GM21367 (cell line): ENCODE measurements at regions not wholly inside any gene's neighbourhood (a gene's known extent, or its start where the extent isn't known, plus 50 kb on each side); places are given as distances from the start of the nearest gene placed in this dataset.

Experiments
- ATAC-seq: cut with Tn5 transposase; IDR thresholded peaks from one replicate; pipeline ENCODE4 v1.9.1; 2021; ENCODE audit not compliant: unreplicated experiment

DNA sequence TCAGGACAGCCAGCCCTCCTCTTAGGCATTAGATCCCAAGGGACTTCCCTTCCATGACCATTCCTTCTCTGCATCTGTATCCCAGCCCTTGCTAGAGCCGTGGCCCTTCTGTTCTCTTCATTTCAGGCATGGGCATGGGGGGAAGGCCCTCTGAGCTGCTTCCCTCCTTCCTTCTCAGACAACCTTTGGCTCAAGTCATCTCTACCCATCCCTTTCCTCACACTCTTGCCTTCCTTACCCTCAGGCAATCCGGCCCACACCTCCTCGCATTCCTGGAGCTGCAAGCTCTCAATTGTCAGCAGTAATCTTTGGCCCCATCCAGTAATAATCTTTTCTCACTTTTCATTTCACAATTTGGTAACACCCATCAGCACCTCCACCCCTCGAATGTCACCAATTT, 426.9 kb upstream of the JARID2 start:
- no peak for ATAC-seq

DNA sequence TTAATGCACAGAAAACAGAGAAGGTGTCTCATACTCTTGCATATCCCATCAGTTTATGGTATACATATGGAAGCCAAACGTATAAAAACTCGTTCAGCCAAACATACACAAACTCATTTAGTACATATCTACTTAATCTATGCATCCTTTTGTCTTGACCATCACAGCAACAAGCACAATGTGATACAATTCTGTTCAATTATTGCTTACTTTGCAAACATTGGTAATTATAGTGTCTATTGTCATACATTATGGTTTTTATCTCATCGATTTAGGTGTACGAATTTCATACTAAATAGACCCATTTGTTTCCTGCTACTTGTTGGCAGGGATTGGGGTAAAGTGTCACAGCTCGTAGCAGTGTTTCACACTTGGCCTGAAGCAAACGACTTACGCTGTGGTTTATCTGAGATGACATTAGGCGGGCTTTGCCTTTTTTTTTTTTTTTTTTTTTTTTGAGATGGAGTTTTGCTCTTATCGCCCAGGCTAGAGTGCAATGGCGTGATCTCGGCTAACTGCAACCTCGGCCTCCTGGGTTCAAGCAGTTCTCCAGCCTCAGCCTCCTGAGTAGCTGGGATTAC, 425.9 kb upstream of the JARID2 start:
- ATAC-seq, result no peak

DNA sequence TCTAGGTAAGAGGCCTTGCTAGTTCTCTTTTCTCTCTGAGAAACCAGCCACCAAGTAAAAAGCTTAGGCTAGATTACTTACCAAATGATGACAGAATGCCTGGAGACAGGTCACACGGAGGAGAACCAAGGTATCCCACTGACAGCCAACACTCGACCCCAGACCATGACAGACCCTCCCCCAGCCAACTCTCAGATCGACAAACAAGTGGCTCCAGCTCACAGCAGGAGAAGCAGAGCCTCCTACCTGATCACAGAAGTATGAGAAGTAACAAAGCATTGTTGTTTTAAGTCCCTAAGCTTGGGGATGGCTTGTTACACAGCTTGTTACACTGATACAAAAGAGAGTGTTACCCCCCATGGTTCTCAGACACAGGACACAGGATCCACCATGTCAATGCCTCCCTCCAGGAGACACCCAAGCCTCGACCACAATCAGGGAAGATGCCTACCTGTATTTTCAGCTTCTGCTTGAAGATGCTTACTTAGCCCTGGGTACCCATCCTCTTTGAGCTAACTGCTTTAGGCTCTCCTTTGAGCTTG, 423.8 kb upstream of the JARID2 start:
- no peak for ATAC-seq

DNA sequence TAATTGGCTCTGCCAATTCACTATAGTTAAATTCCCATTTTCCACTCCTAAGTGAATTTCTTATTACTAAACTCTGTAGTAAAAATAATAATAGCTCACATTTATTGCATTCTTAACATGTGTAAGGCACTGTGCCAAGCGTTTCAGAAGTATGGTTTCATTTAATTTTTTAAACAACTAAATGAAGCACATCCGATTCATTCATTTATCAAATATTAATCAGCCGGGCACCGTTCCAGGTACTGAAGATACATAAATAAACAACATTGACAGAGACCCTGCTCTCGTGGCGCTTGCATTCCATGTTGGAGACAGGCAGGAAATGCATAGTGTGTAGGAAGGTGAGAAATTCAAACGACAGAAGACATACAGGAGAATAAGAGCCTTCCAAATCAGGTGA, 423.2 kb upstream of the JARID2 start:
- no peak for ATAC-seq

DNA sequence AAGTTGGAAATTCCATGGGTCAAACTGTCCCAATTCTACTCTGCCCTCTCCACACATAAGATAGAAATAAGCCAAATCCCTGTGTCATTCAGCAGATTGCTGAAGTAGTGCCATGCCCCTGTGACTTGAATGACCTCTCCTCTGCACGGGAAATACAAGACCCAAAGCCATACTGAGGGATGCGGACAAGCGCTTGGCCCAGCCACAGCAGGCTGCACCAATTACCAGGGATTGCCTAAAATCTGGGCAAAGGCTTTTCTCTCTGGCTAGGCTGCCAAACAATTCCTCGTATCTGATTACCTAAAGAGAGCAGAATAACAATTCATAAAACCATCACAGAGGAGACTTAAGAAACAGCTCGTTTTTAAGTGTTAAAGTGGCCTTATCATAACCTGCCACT, 421.8 kb upstream of the JARID2 start:
- no peak for ATAC-seq

DNA sequence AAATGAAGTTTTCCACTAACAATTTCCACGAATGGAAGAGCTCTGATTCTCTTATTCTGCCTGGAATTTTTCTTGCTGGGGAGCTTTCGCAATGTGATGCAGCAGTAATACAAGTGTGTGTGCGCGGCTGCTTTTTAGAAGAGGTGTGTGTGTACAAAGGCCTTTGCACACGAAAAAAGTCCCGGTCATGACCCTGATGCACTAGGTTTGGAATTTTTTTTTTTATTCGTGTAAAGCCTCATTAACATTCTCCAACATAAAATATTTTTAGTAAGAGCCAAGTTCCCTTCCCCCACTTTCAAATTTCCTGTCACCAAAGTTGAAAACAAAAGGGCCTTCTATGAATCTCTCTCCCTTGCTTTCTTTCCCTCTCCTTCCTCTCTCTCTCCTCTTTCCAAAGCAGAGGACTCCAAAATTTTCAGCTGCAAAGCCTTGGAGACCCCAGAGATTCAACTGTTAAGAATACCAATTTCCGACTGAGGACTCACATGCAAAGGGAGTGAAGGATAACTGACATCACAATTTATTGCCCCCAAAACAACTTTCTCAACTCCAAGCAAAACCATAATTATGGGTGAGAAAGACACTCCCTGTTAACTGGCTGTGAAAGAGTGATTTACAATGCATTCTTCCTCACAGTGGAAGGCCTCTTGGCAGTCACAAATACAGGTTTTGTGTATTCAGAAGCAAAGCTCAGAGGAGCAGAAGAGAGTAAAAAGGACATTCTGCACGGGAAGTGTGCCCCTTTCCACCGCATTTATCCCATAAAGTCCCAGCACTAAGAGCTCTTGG, 421.2 kb upstream of the JARID2 start:
- no peak for ATAC-seq

DNA sequence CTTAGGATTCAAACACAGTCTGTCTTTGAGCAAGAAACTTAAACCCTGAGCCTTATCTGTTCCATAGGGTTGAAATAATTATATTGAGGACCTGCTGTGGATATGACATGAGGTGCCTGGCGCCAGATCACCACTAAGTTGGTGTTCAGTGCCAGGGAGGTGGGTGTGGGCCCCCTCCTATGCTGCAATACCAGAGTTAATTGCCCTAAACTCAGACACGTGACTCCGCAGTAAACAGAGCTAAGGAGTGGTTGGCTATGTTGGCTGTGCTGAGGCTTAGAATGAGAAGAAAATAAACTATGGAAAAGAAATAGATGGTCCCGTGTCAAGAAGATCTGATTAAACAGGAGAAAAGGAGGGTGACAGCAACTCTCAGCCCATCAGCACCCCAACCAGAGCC, 419.4 kb upstream of the JARID2 start:
- no peak for ATAC-seq

DNA sequence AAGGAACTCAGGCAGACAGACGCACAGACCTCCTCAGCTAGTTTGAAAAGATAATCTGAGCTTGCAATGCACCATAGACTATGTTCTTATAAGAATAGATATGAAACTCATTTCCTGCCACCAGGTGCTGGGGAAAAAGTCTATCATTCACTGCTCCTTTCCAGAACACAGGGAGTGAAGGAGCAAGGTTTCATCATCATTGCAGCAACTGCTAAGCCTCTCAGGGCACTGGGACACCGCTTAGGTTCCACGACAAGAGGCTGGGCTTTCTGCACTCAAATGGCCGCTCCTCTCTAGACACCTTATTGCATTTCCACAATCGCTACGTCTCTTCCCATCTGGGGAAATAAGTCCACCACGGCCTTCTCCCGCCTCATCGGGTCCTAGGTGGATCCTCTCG, 418.5 kb upstream of the JARID2 start:
- ATAC-seq, result no peak

DNA sequence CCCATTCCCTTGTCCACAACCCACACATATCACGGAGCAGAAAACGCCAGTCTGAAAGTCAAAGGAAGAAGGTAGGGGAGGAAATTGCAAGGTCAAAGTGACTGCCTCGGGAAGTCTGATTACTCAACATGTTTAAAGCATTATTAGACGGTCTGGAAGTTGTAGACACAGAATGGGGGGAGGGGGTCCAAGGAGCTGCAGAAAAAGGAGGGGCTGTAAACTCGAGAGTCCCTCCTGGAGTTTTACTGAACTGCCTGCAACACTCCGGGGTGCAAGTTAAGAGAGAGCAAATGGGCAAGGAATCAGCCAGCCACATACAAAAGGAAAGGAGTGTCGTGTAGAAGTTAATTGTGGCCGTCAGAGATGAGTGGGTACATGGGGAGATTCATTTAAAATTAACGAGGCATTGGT, 417.7 kb upstream of the JARID2 start:
- no peak for ATAC-seq

DNA sequence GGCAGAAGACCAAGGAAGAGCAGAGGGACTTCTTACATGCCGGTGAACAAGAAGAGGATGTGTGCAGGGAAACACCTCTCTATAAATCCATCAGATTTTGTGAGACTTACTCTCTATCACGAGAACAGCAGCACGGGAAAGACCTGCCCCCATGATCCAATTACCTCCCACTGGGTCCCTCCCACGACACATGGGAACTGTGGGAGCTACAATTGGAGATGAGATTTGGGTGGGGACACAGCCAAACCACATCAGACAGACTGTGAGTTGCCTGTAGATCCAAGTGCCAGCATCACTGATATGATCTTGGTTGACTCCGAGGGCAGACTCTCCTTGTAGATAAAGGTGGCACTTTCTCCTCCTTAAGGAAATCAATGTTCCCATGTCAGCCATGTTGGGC, 414.8 kb upstream of the JARID2 start:
- no peak for ATAC-seq

DNA sequence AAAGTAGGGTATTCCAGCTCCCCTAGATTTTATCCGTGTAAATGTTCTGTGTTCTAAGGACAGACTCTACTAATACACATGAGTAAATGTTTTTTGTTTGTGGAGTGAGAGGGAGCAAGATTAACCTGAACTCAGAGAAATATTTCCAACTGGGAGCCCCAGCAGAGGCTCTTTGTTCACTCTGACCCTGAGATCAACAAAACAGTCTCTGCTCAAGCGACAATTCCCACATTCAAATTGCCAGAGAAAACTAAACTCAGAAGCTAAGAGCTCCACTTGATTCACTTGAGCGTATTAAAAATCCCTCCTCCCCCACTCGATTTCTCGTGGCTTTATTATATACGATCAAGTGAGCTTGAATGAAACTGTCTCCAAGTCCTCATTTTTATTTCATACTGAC, 413.9 kb upstream of the JARID2 start:
- ATAC-seq, result no peak

DNA sequence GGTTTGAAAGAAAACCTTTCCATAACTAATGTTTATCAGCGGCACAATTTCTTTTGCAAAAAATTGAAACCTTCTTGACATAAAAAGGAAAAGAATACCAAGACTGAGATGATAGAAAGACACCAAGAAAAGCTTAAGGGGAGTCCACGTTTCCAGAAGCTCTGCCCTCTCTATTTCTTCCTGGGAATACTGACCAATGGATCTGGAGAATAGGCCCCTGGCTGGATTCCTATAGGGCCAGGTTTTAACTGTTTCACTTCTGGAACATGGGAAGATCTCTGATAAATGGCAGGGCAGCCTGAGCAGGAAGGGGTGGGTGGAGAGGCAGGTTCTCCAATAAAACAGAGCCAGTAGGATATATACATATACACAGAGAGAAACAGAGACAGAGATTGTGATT, 413.4 kb upstream of the JARID2 start:
- no peak for ATAC-seq

DNA sequence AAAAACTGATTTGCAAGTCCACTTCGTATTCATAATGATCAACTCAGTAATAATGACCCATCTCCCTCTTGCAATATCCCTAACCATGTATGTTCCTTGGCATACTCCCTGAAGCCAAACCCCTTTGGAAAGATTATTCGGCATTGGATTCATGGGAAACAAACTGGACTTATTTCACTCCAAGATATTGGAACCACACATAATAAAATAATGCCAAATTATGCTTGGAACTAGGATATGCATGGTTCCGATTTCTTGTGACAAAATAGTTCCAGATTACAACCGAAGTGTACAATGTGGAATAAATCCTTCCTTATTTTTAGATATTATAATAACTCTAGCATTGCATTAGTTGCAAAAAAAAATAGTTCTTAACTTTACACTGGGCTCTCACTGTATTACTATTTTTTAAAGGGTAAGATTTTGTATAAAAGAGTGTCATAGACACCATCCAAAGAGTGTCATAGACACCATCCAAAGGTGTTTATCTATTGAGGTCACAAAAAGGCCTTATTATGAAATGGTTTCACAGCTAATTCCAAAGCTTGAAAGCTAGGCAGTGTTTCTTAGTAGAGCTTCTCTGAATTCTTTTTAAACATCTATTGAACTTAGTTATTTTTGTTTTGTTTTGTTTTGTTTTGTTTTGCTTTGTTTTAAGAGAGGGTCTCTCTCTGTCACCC, 410.9 kb upstream of the JARID2 start:
- no peak for ATAC-seq

DNA sequence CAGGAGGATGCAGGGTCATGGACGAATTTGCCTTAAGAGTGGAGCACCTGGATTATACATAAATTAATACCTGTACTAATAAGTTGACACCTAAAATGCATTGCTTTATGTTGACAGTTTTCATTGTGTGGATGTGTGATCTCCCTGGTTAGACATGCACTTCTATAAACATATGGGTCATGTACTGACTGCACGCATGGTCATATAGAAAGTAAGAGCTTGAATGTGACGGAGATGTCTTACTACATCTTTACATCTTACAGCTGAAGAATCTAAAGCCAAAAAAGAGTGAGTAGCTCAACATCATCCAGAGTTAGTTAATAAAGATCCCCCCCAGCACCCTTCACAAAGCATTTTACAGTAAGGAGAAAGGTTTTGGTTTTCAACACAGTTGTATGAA, 408.4 kb upstream of the JARID2 start:
- ATAC-seq, result no peak

DNA sequence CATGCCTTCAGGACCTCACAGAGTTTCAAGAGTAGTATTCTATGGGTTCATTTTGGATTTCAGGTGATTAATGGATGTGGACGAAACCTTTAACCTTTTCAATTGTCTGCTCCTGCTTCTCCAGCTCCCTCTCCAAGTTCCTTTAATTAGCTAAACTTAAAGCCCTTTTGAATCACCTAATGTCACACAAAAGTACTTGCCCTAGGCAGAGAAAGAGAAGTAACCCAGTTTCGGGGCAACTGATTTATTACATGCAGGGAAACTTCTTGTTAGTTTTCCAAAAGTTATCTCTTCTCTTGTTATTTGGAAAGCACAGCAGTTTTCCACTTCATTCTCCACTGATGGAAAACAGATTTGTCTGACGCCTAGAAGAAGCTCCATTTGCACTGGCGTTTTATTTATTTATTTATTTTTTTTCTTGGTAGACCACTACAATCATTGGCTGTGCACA, 407.7 kb upstream of the JARID2 start:
- ATAC-seq, result no peak

DNA sequence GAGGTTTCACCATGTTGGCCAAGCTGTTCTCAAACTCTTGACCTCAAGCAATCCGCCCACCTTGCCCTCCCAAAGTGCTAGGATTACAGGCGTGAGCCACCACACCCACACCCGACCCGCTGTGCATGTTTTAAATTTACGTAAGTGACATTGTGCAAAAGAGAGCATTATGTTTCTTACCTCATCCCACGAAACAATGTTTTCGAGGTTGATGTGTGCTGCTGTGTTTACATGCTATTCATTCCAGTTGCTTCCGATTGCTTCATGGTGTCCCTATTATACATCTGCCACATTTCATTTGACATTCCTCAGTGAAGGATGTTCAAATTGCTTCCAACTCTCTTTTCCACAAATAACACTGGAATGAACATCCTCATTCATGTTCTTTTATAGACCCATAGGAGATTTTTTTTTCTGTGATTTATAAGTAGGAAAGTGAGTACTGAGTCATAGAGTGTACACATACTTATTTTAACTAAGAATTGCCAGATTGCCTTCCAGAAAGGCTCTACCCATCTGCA, 403.9 kb upstream of the JARID2 start:
- ATAC-seq, result no peak

DNA sequence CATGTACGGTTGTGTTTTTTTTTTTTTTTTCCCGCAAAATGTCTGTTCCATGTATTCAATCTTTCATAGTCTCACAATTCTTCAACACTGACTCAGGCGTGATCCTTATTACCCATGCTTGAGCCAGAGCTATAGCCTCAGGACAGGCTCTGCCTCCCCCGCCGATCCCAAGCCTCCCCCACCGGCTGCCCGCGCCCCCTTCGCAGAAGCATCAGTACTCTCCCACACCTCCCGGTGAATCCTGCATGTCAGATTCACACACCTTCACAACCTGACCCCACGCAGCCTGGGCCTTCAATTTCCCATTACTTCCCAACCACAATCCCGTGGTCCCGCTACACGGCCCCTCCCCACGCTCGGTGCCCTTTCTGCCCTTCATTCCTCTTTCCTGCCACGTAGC, 401.5 kb upstream of the JARID2 start:
- ATAC-seq, result no peak

DNA sequence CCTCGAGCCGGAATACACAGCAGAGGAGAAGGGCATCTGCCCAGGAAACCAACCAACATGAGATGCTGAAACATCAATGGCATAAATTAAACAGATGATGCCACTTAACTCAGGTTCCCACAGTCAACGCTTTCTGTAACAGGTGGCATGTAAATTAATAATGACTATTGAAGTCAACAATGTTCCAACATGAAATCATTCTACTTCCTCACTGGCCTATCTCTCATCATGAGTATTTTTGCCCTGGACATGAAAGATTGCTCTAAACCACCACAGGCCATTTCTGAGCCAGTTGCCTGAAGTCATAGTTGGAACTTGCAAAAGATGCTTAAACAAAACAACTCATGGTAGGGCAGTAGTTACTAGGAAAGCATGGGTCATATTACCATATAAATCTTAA, 397.9 kb upstream of the JARID2 start:
- no peak for ATAC-seq

DNA sequence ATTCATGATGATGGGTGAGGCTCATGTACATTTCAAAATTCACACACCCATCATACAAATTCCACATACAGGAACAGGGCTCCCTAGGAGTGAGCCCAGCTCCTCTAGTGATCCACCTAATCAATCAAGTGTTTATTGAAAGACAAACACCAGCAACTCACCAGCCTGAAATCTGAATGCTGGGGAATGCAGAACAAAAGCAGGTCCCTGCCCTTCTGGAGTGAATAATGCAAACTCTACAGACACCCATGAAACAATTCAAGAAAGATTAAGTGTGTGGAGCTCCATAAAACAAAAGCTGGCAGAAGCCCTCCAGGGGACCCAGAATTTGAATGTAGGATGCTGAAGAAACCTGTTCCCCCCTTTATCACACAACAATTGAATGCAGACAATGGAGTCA, 396.7 kb upstream of the JARID2 start:
- no peak for ATAC-seq

DNA sequence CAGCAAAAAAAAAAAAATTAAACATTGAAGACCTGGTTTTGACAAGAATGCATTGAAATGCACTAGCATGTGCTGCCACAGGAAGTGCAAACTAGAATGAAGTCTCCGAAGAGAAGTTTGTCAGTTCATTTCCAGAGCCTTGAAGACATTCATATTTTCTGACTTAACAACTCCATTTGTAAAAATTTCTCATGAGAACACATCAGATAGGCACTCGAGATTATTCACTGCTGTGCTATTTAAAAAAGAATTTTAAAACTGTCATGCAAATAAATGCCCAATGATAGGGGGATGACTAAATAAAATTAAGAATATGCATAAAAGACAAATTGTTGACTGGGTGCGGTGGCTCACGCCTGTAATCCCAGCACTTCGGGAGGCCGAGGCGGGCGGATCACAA, 394.6 kb upstream of the JARID2 start:
- no peak for ATAC-seq

DNA sequence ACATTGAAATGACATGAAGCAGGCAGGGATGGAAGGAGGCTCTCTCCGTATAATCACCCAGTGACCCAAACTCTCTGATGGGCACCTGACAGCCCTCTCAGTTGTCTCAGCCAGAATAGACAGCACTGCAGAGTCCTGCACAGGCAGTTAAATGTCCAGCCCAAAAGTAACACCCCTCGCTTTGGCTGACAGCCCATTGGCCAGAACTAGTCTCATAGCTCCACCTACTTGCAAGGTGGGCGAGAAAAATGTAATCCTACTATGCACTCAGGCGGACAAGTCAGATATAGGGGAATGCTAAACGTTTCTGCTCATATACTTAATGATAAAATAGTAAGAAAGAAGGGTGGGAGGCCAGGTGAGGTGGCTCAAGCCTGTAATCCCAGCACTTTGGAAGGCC, 393.5 kb upstream of the JARID2 start:
- ATAC-seq, result no peak

DNA sequence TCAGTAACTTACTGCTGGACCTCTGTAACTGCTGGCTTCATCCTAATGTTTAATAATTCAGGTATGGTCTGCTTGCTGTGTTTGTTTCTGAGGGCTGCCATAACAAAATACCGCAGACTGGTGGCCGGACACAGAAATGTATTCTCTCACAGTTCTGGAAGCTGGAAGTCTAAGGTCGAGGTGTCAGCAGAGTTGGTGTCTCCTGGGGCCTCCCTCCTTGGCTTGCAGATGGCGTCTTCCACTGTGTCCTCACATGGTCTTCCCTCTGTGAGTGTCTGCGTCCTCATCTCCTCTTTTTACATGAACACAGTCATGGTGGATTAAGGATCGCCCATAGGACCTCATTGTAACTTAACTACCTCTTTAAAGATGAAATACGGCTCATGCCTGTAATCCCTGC, 389.7 kb upstream of the JARID2 start:
- ATAC-seq, result no peak
